Gastrocnemius medialis (tissue), 4 donors: ENCODE measurements at regions not wholly inside any gene's neighbourhood (a gene's known extent, or its start where the extent isn't known, plus 50 kb on each side); places are given as distances from the start of the nearest gene placed in this dataset.

ENCODE experiments used
- ATAC-seq, 2 donors: fragments of 150-250 bp; one replicate each; pipeline ENCODE4 v1.9.1; 2016
- DNase-seq, 2 donors: peaks; one replicate each; pipeline ENCODE4 v3.0.0-alpha.2; 2019
- H3K27ac ChIP-seq, 4 donors: fragments of 200-600 bp; sonication (generic); 1 replicate in 1 of 4; 2 replicates in 3 of 4; pipeline ENCODE4 v1.5.1; 2016 to 2018; ENCODE audit warnings: mild to moderate bottlenecking in 2 of 4, moderate library complexity in 1 of 4
- H3K27me3 ChIP-seq, 3 donors: fragments of 200-600 bp; sonication (generic) in 2 of 3; 1 replicate in 1 of 3; 2 replicates in 2 of 3; pipeline versions ENCODE4 v1.5.1 to v1.6.0; 2016 to 2019; ENCODE audit warnings: mild to moderate bottlenecking in 1 of 3, moderate library complexity in 1 of 3
- H3K36me3 ChIP-seq, 2 donors: fragments of 200-600 bp; sonication (generic) in 1 of 2; one replicate each; pipeline ENCODE4 v1.5.1; 2017 to 2018
- H3K4me1 ChIP-seq, 2 donors: fragments of 200-600 bp; sonication (generic) in 1 of 2; one replicate each; pipeline ENCODE4 v1.5.1; 2016 to 2017; ENCODE audit warnings: mild to moderate bottlenecking in 2 of 2
- H3K4me3 ChIP-seq, 4 donors: fragments of 200-600 bp; sonication (generic) in 3 of 4; 1 replicate in 1 of 4; 2 replicates in 3 of 4; pipeline ENCODE4 v1.5.1; 2016 to 2019; ENCODE audit warnings: mild to moderate bottlenecking in 2 of 4
- H3K9me3 ChIP-seq, 3 donors: fragments of 200-600 bp; sonication (generic) in 2 of 3; 1 replicate in 1 of 3; 2 replicates in 2 of 3; pipeline ENCODE4 v1.5.1; 2016 to 2019
- CTCF ChIP-seq, 5 experiments: fragments of 450-650 bp in 3 of 5; fragments of 200-600 bp in 2 of 5; sonication (generic) in 2 of 5; IDR thresholded peaks in 4 of 5; conservative IDR thresholded peaks in 1 of 5; 1 replicate in 4 of 5; 2 replicates in 1 of 5; pipeline ENCODE4 v1.5.1; 2016 to 2019; ENCODE audit warnings: antibody characterized with exemption in 5 of 5, mild to moderate bottlenecking in 3 of 5, moderate library complexity in 3 of 5
- POLR2A ChIP-seq, 2 donors: fragments of 450-650 bp; IDR thresholded peaks; one replicate each; pipeline ENCODE4 v1.6.1; 2017; ENCODE audit warnings: antibody characterized with exemption in 2 of 2, mild to moderate bottlenecking in 2 of 2, moderate library complexity in 2 of 2
- in situ Hi-C, 4 donors: fragments of 200-750 bp; cut with MboI; loops; one replicate each; pipeline versions ENCODE4 v1.15.0 to v1.8.0; 2017; ENCODE audit warnings: low sequenced_read_pairs in 4 of 4
- intact Hi-C: fragments of 100-400 bp; cut with DNase I; formaldehyde crosslinking; loops from one replicate; pipeline ENCODE4 v1.15.1; 2023; ENCODE audit warnings: low total_unique reads

- no peak overlapping the region for H3K4me3 ChIP-seq
- H3K4me1 ChIP-seq: peaks cover 0 to 11% of the 10 kb centered on the region in 2 donors
- intact Hi-C loops: no loop called here
- H3K27me3 ChIP-seq: no peaks in the 10 kb centered on the region
- no peak overlapping the region for H3K27ac ChIP-seq
- in situ Hi-C loops: no loop called here
- no peak for ATAC-seq
- no peaks in the 10 kb centered on the region for H3K9me3 ChIP-seq
- DNase-seq: no peak
- no peak for TF ChIP-seq CTCF (IDR thresholded peaks at IDR 0.05 in 4 of 5, conservative IDR thresholded peaks at IDR 0.05 in 1 of 5)
- TF ChIP-seq POLR2A (IDR thresholded peaks at IDR 0.05): no peak
- no peaks in the 10 kb centered on the region for H3K36me3 ChIP-seq
These were observed 519.2 kb downstream of the CCDC85A start for GRCh38 chr2:56703001-56703400.

- in situ Hi-C loops: no loop called here
- no peaks in the 10 kb centered on the region for H3K27me3 ChIP-seq
- TF ChIP-seq CTCF (IDR thresholded peaks at IDR 0.05 in 4 of 5, conservative IDR thresholded peaks at IDR 0.05 in 1 of 5) (no peak), POLR2A (IDR thresholded peaks at IDR 0.05) (no peak)
- no peak overlapping the region for H3K27ac ChIP-seq
- no peak overlapping the region for H3K4me3 ChIP-seq
- ATAC-seq (no peak), DNase-seq (no peak)
- H3K4me1 ChIP-seq: peaks cover 0 to 11% of the 10 kb centered on the region in 2 donors
- intact Hi-C loops: no loop called here
- H3K36me3 ChIP-seq: no peaks in the 10 kb centered on the region
- no peaks in the 10 kb centered on the region for H3K9me3 ChIP-seq
These were observed 521.9 kb downstream of the CCDC85A start for GRCh38 chr2:56705713-56706112.

- DNase-seq (no peak), ATAC-seq (no peak)
- Histone ChIP-seq H3K27me3 (no peaks in the 10 kb centered on the region), H3K36me3 (no peaks in the 10 kb centered on the region), H3K4me1 (peaks cover 0 to 11% of the 10 kb centered on the region in 2 donors), H3K9me3 (no peaks in the 10 kb centered on the region), H3K4me3 (no peak overlapping the region), H3K27ac (no peak overlapping the region)
- in situ Hi-C loops: no loop called here
- intact Hi-C loops: no loop called here
- no peak for TF ChIP-seq POLR2A (IDR thresholded peaks at IDR 0.05)
- no peak for TF ChIP-seq CTCF (IDR thresholded peaks at IDR 0.05 in 4 of 5, conservative IDR thresholded peaks at IDR 0.05 in 1 of 5)
These were observed 523.4 kb downstream of the CCDC85A start for GRCh38 chr2:56707218-56707617.

GRCh38 chr2:56707650-56708049 lies 523.9 kb downstream of the CCDC85A start:
- Histone ChIP-seq H3K9me3 (no peaks in the 10 kb centered on the region), H3K27ac (no peak overlapping the region), H3K4me1 (peaks cover 0 to 11% of the 10 kb centered on the region in 2 donors), H3K4me3 (no peak overlapping the region), H3K36me3 (no peaks in the 10 kb centered on the region), H3K27me3 (no peaks in the 10 kb centered on the region)
- intact Hi-C loops (no loop called here), in situ Hi-C loops (no loop called here)
- ATAC-seq (no peak), DNase-seq (no peak)
- TF ChIP-seq CTCF (IDR thresholded peaks at IDR 0.05 in 4 of 5, conservative IDR thresholded peaks at IDR 0.05 in 1 of 5) (no peak), POLR2A (IDR thresholded peaks at IDR 0.05) (no peak)

GRCh38 chr2:56709181-56709580 lies 525.4 kb downstream of the CCDC85A start:
- Histone ChIP-seq H3K27ac (no peak overlapping the region), H3K4me1 (peaks cover 10 to 24% of the 10 kb centered on the region in 2 donors), H3K27me3 (no peaks in the 10 kb centered on the region), H3K4me3 (no peak overlapping the region), H3K36me3 (no peaks in the 10 kb centered on the region), H3K9me3 (no peaks in the 10 kb centered on the region)
- intact Hi-C loops (no loop called here), in situ Hi-C loops (no loop called here)
- TF ChIP-seq CTCF (IDR thresholded peaks at IDR 0.05 in 4 of 5, conservative IDR thresholded peaks at IDR 0.05 in 1 of 5): no peak
- no peak for TF ChIP-seq POLR2A (IDR thresholded peaks at IDR 0.05)
- ATAC-seq (no peak), DNase-seq (no peak)
